HG03066 (cell line): ENCODE measurements at regions not wholly inside any gene's neighbourhood (a gene's known extent, or its start where the extent isn't known, plus 50 kb on each side); places are given as distances from the start of the nearest gene placed in this dataset.

ENCODE experiments used
- ATAC-seq: cut with Tn5 transposase; IDR thresholded peaks from one replicate; pipeline ENCODE4 v1.9.1; 2021; ENCODE audit warnings: low read depth; ENCODE audit not compliant: unreplicated experiment

DNA sequence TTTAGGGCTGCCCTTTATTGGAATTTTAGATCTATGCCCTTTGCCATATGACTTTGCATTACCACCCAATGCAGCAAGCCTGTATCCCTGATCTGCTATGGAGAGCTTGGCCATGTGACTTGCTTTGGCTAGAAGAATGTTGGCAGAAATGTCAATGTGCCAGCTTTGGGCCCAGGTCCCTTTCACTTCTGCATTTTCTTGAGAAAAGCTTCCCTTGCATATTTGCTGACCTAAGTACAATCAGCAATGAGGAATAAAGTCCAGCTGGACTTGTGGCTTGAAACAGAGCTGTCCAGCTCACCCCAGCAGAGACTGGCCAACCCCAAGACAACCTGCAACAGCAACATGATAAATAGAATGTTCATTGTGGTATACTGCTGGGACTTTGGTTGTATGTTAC lies 135.9 kb downstream of the PAH start:
- no peak for ATAC-seq

GRCh38 chr12:102776041-102776440 lies 141.0 kb downstream of the PAH start:
- no peak for ATAC-seq

DNA sequence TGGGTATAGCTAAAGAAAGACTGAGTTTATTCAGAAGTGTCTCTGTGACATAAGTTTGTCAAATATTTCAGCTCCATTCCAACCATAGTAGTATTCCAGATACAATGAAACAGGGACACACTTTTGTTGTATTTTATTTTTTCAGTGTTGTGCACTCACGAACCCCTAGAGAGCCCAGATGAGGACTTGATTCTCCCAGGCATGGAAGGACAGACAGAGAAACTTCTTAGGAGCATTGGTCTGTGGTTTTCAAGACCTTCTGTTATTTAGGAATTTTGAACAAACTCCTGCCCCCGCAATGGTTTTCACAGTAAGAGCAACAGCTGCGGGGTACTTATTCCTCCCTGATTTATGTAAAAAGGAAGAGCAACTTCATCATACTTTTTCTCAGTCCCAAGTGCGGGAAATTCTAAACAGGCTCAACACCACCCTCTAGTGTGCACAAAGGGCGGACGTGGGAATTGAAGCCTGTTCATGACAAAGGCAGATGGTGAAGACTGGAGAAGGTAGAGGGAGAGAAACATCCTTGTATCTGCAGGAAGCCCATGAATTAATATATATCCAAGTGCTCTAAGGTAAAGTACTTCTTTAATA lies 147.6 kb downstream of the PAH start:
- peak; percentile 56 for ATAC-seq

DNA sequence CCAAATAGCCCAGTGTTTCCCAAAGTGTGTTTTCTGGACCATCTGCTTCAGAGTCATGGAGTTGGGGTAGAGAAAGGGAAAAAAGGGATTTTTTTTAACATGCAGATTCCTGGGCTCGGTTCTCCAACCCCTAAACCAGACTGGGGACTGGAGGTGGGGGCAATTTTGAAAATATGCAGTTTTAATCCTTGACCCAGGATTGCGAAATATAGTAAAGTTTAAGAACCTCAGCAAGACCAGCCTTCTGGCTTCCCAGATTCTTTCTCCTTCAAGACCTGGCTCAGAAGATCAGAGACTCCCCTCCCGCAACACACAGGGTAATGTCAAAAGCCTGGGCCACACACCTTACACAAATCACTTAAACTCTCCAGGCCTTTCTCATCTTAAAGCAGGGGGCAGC lies 150.1 kb downstream of the PAH start:
- no peak for ATAC-seq

- no peak for ATAC-seq
These were observed 151.3 kb downstream of the PAH start for GRCh38 chr12:102765736-102766135.

- ATAC-seq = no peak
These were observed 153.6 kb downstream of the PAH start for GRCh38 chr12:102763471-102763870.

GRCh38 chr12:102763061-102763460 lies 154.0 kb downstream of the PAH start:
- no peak for ATAC-seq

DNA sequence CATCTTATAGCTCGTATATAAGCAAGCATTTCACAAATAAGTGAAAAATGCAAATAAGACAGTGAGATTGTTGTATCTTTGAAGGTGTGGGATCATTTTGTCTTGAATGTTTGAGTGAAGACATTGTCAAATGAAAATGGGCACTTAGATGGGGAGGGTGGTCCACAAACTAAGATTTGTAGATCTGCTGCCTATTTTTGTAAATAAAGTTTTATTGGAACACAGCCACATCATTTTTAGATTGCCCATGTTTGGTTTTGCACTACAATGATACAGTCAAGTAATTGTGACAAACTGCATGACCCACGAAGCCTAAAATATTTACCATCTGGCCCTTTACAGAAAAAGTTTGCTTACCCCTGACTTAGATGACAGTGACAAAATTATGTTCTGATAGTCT lies 156.7 kb downstream of the PAH start:
- no peak for ATAC-seq

GRCh38 chr12:102759466-102759865 lies 157.6 kb downstream of the PAH start:
- no peak for ATAC-seq

DNA sequence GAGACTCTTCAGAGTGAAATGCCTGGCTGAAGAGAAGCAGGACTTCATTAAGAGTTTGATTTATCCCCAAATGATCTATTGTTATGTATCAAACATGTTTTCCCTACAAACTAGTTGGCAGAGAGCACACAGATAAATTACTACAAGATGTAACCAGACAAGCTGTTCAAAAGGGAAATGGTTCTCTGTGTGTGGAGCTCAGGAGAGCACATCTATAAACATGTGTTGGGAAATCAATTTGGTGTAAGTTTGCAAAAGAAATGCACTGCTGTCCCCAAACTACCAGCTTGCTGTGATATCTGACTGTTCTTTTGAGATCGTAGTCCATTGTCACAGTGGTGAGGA lies 159.2 kb downstream of the PAH start:
- no peak for ATAC-seq

- no peak for ATAC-seq
These were observed 159.7 kb downstream of the PAH start for GRCh38 chr12:102757154-102757881.

GRCh38 chr12:102756530-102756929 lies 160.5 kb downstream of the PAH start:
- ATAC-seq = no peak

DNA sequence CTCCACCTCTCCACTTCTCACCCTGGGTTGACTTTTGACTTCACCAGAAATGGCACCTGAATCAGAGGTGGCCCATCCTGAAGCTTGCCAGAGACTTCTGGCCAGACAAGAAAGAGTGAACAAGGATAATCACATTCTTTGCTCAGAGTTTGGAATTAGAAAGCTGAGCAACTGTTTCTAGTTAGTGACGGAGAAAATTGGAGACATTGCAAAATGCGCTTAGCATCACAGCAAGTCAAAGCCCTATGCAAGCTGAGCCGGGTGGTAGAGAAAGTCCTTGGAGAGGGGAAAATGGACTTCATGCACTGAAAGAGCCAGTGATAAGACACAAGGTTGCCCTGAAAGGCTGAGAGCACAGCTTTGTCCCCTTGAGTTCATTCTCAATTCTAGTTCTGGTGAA lies 161.8 kb downstream of the PAH start:
- no peak for ATAC-seq

- ATAC-seq = no peak
These were observed 163.2 kb downstream of the PAH start for GRCh38 chr12:102753802-102754201.

DNA sequence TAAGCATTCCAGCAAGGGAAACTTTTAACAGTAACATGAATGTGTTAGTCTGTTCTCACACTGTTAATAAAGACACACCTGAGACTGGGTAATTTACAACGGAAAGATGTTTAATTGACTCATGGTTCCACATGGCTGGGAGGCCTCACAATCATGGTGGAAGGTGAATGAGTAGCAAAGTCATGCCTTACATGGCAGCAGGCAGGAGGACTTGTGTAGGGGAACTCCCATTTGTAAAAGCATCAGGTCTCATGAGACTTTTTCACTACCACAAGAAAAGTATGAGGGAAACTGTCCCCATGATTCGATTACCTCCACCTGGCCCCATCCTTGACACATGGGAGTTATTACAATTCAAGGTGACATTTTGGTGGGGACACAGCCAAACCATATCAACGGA lies 168.3 kb downstream of the PAH start:
- ATAC-seq = no peak

DNA sequence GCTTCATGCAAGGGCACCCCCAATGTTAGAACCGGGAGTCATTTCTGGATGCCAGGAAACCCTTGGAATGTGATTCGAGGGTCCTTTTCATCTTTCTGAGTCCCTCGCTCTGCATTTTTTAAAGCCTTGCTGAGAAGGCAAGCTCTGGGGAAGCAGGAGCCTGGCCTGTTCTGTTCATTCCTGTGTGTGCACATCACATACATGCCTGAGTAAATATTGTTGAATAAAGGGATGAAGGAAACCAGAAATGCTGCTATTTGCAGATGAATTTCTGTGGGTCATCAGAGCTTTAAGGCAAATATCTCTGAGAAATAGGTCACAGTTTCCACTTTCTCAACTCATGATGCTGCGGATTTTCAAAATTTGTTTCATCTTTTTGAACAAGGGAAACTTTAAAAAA lies 170.1 kb downstream of the PAH start:
- ATAC-seq = no peak

- ATAC-seq = no peak
These were observed 171.0 kb downstream of the PAH start for GRCh38 chr12:102745971-102746600.

DNA sequence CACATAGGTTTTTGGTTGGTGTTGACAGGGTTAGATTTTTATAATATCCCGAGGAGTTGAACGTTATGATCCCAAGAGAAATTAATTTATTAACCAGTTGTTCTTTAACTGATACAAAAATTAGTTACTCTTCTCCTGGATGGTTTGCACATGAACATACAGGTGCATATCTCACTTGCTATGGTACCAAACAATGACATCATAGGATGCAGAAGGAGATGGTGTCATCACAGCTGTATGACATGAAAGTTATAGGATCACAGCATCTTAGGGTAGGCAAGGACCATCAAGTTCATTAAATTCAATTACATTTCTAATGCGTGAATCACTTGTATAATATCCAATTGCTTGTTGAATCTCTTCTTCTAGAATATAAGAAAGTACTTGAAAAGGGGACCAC lies 175.8 kb downstream of the PAH start:
- no peak for ATAC-seq

DNA sequence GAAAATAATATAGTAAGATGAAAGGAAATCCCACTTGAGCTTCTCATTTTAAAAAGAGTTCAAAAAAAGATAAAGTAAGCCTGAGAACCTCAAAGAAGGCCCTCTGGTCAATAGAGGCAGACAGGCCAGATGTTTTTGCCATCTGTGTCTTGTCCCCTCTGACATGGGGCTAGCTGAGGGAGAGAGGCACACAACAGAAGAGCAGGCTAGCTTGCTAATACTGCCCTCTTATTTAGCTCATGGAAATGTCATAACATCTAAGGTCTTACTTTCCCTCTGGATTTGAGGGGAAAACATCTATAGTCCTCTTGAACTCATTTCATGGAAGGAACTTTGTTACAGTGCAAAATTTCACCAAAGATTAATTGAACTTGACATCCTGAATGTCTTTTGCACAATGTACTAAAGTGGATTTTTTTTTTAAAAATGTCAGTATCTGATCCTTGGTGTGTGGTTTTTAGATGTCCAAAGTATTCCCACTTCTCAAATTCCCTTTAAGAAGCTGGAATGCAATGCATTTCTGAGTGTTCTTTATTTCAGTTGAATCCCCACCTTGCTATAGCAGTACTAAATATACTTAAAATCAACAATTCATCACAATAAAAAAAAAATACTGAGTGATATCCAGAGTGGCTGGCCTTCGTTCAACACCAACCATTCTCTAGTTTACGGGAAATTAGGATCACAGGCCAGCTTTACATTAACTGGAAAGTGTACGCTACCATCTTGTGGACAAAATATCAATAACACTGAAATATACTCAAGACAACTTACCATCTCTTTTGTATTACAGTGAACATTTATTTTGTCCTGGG lies 176.7 kb downstream of the PAH start:
- no peak for ATAC-seq

- no peak for ATAC-seq
These were observed 180.7 kb downstream of the PAH start for GRCh38 chr12:102736328-102736727.

DNA sequence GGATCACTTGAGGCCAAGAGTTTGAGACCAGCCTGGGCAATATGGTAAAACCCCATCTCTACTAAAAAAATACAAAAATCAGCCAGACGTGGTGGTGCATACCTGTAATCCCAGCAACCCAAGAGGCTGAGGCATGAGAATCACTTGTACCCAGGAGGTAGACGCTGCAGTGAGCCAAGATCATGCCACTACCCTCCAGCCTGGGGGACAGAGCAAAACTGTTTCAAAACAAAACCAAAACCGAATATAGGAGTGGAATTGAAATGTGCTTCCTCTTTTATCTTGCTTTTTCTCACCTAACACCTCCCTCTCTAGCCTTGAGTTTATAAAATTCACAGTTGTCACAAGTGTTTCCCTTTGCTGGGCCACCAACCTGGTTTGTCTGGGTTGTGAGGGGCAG lies 181.9 kb downstream of the PAH start:
- ATAC-seq = peak; percentile 97
